Fibroblast of skin of back (primary cell): ENCODE measurements at regions not wholly inside any gene's neighbourhood (a gene's known extent, or its start where the extent isn't known, plus 50 kb on each side); places are given as distances from the start of the nearest gene placed in this dataset.
"Not testable (repeated sequence)": the region's sequence is repeated elsewhere in the genome, so short reads cannot be mapped to it uniquely, and the experiment has no call there.

Experiments
- DNase-seq: peaks from one replicate; pipeline ENCODE4 v3.0.0-alpha.2; 2013

- DNase-seq: no peak
These were observed 504.7 kb downstream of the CCDC171 start for GRCh38 chr9:16057541-16057940.

GRCh38 chr9:16058131-16058549 is 505.3 kb downstream of the CCDC171 start:
- DNase-seq: peak; percentile 92

GRCh38 chr9:16060436-16061129 is 507.7 kb downstream of the CCDC171 start:
- DNase-seq: no peak

DNA sequence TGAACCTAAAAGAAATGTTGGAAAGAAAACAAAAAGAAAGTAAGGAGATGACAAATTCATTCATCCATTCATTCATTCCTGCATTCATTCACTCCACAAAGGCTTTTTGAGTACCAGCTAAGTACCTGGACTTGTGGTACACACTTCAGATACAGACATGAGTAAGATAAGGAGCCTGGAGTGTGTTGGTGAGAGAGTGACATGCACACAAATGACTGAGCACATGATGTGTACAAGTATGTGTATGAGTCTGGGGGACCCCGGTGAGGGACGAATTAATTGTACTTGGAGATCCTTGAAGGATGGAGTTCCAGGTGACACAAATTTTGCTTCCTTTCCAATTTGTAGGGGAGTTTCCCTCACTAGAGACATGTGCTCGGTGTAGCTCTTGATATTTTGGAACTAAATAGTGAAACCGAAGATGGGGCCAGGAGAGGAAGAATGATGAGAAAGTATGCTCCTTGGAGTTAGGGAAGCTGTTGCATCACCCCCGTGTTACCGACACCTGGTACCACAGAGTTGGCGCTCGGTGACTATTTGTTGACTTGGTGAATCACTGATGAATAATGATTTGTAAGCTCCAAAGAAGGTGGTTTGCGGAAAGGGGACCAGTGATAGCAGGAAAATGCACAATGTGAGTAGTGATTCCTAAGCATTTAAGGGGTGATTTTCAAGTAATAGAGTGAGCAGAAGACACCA is 509.8 kb downstream of the CCDC171 start:
- DNase-seq: peak; percentile 90

- DNase-seq: no peak
These were observed 510.4 kb downstream of the CCDC171 start for GRCh38 chr9:16063241-16063591.

DNA sequence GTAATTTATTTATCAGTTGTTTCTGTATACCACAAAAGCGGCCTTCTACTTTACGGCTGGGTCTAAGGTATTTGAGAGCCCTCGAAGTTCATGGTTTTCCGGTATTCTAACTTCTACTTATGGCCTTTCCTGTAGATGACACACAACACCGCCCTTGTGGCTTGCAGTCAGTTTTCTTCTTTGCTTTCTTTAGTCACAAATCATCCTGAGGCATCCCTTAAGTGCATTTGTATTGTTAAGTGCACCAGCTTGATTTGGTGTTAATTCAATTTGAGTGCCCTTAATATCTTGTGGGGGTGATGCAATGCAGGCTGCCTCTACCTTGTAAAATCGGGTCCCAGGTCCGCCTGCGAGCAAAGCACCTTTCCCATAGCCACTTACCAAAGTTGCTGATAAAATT is 511.9 kb downstream of the CCDC171 start:
- no peak for DNase-seq

DNA sequence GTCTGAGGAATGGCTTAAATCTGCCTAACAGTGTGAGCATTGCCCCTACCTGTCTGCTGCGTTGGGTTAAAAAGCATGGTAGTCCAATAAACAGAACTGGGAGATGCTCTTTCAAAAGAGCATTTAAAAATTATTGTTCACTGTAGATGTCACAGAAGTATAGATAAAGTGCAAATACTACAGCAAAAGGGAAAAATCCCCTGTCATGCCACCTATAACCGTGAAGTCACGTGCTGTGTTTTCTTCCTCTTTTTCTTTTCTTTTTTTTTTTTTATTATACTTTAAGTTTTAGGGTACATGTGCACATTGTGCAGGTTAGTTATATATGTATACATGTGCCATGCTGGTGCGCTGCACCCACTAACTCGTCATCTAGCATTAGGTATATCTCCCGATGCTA is 513.4 kb downstream of the CCDC171 start:
- DNase-seq: not testable (repeated sequence)

GRCh38 chr9:16068476-16068875 is 515.6 kb downstream of the CCDC171 start:
- DNase-seq: peak; percentile 56

- no peak for DNase-seq
These were observed 516.4 kb downstream of the CCDC171 start for GRCh38 chr9:16069249-16069648.

DNA sequence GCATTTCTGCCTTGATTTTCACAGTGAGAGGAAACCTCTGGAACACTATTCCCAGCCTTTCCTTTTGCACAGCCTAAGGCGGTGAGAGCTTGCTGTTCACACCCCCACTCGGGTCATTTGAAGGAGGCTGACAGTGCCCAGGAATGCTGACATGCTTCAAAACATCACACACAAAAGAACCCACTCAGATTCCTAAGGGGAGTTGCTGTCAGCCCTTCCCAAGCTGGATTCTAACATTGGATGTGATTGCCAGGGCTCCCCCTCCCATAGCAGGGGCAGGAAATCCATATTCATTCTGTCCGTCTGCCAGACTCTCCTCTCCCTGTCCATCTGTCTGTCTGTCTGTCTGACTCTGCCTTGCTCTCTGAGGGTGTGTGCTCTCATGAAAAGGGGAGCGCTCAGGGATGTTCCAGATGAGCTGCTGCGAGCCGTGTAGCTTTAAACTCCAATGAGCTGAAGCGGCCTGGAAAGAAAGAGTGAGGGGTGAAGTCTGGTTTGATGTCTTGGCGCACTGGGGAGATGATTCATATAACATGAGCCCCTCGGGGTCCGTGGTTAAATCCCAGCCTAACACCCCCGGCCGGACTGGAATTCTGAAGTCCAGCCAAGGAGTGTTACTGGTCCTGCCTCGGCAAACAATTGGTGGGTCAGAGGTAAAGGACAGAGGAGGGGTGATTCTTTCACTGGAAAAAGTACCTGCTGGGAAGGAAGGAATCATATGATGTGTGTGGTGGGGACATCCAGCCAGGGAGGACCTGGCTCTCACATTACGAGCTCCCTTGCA is 517.0 kb downstream of the CCDC171 start:
- peak; percentile 76 for DNase-seq

DNA sequence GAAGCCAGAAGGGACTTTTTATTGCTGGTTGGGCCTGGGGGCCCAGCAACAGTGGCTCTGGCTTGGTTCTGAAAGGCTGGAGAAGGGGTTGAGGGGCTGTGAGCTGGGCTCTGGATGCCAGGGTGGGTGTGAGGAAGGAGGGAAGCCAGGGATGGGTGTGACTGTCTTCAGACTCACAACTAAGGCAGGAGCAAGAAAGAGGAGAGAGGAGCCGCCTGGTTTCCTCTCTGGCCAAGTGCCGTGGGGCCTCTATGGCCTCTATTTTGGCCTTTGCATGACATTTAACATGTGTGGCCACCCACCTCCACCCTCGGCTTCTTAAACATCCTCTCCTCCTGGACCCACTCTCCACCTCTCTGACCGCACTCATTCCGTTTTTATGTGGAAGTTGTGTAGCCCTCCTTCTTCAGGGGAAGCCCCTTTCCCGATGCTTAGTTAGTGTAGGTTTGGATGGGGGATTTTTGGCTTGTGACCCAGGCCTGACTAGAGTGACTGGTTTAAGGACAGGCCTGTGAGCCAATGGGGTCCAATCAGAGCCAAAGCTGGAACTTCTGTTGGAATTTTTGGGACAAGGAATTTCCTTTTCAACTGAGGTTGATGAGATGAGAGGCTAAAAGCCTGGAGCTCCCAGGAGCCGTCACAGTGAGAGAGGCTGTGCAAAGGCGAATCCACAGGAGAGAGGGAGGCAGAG is 517.8 kb downstream of the CCDC171 start:
- no peak for DNase-seq

GRCh38 chr9:16071400-16071799 is 518.6 kb downstream of the CCDC171 start:
- peak; percentile 53 for DNase-seq

DNA sequence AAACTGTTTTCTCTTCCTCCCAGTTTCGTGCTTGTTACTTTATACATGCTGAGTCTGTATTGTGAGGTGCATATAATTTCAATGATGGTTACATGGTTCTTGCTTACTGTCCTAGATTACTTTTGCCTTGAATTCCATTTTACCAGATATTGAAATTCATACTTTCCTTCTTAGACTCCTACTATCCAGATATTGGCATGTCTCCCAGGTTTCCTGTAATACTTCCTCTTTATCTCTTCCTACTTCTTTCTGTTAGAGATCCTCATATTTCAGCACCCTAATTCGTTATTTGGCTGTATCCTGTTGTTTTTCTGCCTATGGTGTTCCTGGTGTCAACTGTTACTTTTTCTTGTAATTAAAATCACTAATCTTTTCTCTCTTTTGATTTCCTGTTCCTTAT is 522.1 kb downstream of the CCDC171 start:
- peak; percentile 50 for DNase-seq

GRCh38 chr9:16075696-16076095 is 522.9 kb downstream of the CCDC171 start:
- peak; percentile 48 for DNase-seq

- no peak for DNase-seq
These were observed 523.7 kb downstream of the CCDC171 start for GRCh38 chr9:16076511-16076910.

DNA sequence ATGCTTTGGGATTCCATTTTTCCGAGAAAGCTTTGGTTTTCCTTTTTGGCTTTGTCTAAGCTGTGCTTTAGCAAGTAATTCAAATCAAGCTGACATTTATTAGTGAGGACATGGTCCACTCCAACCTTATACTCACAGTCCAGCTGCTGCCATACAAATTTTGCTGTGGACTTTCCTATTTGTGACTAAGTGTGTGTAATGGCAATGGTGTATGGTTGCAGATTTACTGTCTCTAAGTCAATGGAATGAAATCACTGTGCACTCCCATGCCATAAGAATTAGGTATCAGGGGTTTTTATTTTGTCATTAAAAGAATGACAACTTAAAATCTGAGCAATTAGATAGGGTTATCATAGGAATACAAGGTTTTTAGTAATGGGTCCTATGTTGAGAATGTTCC is 530.0 kb downstream of the CCDC171 start:
- DNase-seq: no peak

- no peak for DNase-seq
These were observed 532.4 kb downstream of the CCDC171 start for GRCh38 chr9:16085167-16085726.

GRCh38 chr9:16090907-16091629 is 538.2 kb downstream of the CCDC171 start:
- peak; percentile 42 for DNase-seq

DNA sequence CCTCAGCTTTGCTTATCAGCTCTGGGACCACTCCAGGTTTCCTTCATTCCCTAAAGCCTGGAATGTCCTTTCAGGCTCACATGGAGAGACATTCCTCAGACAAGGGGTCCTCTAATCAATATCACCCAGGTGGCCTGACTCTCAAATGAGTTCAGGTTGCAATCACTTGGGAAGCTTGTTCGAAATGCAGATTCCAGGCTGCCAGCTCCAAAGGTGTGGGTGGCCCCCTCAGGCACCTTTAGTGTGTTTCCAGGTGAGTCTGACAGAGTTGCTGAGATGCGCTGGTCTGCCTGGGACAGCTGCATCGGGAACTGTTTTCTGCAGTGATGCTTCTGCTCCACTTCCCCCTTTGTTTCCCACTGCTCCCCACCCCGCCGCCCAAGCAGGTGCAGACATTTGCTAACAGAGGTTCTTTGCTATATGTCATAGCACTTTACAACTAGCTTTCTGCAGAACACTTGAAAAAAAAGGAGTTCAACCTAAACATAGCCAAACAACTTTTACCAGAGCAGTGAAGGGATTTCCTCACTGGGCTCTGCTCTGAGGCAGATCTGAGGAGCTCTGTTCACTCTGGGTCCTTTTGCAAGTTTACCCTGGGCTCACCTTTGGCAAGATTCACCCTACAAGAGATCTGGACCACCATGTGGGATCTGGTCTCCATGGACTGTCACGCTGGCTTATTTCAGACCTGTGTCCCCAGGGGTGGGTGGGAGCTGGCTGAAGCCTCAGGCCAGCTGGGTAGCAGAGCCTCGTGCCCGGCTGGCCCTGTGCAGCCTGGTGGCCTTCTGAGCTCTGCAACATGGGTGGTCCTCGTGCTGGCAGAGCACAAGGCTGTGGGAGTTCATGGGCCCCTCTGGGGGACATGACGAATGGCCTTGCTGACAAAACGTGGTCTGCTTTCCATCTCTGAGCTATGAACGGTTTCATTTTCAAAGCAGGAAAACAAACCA is 539.6 kb downstream of the CCDC171 start:
- DNase-seq: peak; percentile 55

DNA sequence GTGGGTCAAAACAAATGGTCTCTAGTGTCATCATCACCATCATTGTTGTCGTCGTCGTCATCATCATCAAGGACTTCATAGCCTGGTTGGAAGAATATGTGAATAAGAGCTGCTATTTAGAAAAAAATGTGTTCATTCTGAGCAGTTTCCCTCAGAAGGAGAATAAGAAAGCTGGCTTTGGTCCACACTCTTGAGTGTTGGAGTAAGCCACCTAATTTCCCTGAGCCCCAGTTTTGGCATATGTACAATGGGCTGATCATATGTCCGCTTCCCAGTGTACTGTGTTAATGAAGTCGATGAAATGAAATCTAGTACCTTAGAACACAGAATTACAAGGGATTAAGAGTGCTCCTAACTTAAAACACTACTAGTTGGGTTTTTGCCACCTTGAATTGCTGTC is 545.5 kb downstream of the CCDC171 start:
- DNase-seq: no peak
